HG02610 (cell line): ENCODE measurements at regions not wholly inside any gene's neighbourhood (a gene's known extent, or its start where the extent isn't known, plus 50 kb on each side); places are given as distances from the start of the nearest gene placed in this dataset.

ENCODE experiments used
- ATAC-seq: cut with Tn5 transposase; IDR thresholded peaks from one replicate; pipeline ENCODE4 v1.9.1; 2021; ENCODE audit warnings: mild to moderate bottlenecking, moderate library complexity; ENCODE audit not compliant: unreplicated experiment

DNA sequence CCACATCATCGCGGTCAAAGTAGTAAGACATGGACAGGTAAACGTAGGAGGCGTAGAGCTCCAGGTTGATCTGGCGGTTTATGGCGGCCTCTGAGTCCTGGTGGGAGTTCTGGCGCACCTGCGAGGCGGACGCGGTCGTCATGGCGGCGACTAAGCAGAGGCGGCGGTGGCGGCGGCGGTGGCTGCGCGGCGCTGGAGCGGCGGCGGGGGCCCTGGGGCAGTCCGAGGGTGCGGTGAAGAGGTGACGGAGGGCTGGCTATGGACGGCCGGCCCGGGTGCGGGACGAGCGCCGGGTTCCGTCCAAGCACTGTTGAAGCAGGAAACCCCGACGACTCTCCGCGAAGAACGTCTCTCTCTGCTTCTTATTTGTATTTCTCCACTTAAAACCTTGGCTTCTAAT is 484.3 kb upstream of the SGCG start:
- no peak for ATAC-seq

DNA sequence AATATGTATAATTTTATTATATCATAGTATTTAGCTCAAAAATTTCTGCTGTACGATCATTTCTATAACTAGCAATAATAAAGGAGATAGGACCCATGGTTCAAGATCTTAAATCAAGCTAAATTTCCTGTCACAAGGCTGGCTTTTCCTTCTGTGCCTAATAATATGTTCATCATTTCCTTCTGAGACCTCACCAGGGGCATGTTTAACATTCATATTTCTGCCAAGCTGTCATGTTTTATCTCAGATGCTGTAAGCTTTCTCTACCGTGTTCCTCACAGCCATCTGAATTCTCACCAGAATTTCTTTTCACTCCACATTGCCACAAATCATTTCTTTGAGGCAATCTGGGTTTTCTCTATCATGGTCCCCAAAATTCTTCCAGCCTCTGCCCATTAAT is 482.3 kb upstream of the SGCG start:
- ATAC-seq: no peak

DNA sequence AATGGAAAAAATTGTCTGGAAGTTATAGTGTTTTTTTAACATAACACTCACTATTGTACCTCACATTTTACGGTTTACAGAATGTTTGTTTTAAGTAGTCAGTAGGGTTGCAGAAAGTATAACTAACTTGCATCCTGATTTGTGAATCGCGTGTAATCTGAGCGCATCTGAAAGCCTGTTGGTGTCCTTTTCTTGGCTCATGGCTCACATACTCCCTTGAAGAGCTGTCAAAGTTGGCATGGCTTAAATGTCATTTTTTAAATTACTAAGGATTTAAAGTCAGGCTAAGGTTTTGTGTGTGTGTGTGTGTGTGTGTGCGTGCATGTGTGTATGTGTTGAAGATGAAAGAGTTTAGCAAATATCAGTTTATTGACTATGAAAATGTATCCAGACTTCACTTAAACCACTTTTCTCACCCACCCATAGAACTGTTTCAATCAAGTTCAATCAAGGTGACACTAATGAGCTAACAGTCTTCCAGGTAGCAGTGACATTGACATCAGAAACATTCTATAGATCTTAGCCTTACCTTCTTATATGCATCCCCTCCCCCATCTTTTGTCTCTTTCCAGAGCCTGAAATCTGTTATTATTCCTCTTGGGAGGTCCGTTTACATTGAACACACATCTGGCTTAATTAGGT is 480.4 kb upstream of the SGCG start:
- ATAC-seq: no peak

DNA sequence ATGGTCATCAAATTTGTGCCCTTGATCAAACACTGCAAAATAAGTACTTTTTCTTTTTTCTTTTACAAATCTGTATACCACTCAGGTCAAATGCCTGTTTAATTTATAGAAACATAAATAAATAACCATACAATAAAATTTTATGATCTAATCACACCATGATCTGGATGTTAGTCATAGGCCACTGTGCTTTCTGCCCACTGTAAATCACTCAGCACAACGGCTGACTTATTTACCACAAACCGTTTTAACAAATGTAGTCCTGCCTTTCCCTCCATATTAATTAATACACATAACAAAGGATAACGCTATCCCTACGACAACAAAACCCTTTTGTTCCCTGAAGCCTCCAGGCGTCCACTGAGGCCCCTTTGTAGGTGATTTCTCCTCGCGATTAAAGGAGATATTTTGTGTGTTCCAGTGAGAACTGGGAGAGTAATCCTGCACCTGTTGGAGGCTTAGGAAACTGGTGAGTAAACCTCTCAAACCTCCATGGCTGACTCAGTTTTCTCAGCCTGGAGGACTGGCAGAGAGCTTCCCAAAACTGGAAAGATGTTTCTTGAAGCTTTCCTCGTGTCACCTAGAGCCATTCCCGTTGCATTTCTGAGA is 477.1 kb upstream of the SGCG start:
- no peak for ATAC-seq

DNA sequence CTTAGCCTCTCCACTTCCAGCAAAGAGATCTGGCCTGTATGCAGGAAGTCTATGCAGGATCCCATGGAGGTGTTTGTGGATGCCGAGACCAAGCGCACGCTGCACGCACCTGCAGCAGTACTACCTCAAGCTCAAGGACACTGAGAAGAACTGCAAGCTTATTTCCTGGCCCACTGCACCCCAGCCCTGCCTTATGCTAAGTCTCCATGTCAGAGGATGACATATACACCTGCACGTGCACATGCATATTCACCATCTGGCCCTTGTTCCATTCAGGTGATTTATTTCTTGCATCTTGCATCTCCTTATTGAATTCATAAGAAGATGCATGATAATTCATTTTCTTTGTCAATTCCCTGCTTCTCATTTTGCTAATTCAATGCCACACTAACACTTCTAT is 472.8 kb upstream of the SGCG start:
- no peak for ATAC-seq

DNA sequence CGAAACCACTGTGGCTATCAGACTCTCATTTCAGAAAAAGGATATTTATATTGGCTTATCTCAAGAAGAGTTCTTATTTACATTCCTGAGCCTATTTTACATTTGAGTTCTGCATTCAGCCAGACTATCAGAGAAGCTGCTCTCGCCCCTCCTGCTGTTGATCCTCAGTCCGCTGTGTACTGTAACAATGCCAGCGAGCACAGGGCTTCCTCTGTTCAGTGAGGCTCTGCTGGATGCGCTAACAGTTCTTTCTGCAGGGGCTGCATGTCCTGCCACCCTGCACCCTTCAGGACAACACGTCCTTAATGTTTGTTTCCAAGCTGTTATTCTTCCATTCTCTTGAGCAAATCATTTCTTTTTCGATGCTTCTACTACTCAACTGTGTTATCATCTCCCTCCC is 463.7 kb upstream of the SGCG start:
- no peak for ATAC-seq

DNA sequence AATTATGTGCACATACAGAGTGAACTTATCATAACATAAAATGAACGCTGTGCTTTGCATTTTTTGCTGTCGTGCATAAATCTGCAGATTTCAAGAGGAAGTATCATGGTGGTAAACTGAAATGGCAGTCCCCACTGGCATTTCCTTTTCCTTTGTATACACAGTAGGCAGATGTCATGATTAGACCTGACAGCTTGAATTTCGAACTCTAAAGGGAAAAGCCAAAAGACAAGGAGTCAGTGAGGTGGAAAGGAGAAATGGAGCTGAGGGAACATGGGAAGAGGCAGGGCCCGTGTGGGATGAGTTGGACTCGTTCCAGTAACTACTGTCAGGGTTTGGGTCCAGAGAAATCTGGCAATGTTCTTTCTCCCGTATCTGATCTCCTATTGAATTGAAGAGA is 454.1 kb upstream of the SGCG start:
- ATAC-seq: no peak

DNA sequence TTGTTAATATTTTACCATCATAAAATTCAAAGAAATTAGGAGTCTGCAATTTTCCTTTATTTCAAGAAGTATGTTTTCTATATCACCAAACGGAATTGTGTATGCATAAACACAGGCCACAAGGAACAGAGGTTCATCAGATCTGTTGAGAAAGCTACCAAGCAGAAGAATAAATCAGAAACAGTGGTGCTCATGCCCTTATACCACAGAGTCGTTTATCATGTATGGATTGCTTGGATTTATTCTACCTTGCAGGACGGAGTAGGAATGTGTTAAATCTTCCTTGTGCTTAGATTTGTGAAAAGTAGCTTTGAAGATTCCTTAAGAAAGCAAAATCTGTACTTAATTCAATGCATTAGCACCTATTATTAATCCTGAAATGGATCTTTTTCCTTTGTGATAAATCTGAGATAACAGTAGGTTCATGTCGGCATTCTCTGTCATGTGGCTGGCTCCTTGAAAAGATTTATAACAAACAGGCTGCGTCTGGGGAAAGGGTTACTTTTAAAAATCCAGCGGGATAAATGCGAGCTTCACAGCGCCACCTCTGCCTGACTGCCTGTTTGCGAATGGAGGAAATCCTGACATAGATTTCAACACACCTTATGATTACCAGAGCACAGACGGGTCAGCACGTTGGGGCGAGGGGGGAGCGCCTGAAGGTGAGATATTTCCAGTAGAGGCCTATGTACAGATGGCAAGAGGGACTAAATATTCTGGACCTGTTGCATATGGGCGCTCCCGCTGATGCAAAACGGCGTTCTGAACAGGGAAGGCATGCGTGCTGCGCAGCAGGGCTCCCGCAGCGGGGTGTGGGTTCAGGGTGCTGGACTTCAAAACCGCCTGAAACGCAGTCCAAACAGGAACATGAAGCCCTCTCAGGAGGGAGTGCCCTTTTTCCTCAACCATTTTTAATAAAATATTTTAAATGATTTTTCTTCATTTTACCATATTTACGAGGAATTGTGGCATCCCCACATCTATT is 445.5 kb upstream of the SGCG start:
- ATAC-seq: no peak

DNA sequence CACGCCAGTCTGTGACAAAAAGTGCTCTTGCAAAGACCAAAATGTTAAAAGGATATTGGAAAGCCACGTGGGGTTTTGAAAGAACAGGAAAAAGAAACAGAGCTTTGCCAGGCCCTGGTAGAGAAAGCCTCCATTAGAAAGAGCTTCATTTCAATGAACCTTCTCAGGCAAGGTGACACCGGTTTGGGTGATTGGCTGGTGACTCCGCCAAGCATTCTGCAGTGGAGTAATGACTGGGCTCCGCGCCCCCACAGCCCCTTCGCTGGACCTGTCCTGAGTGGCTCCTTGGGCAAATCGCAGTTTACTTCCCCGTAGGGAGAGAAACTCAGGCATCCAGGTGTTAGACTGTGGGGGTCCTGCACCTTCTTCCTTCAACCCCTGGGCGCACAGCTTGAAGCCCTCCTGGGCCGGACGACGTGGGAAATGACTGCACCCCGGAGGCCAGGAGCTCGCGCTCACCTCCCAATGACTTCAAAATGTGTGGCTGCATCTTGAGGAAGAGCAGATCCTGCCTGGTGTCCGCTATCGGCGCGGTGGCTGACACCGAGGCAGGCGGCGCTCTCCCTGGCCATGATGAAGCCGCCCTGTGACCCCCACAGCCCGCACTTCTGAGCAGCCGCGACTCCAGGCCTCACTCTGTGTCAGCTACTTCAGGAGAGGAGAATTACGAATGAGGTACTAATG is 444.6 kb upstream of the SGCG start:
- no peak for ATAC-seq

DNA sequence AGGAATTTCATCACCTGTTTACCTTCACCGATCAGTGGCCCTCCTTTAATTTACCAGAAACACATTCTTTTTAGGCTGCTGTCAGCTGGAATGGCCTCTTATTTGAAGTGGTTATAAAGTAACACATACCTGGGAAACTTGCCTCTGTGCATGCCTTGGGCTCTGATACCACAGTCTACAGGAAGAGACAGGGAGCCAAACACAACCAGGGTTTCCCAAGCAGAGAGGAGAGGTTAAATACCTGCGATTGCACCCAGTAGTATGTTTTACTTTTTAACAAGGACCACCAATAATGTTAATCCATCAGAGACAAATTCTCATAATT is 444.0 kb upstream of the SGCG start:
- no peak for ATAC-seq

DNA sequence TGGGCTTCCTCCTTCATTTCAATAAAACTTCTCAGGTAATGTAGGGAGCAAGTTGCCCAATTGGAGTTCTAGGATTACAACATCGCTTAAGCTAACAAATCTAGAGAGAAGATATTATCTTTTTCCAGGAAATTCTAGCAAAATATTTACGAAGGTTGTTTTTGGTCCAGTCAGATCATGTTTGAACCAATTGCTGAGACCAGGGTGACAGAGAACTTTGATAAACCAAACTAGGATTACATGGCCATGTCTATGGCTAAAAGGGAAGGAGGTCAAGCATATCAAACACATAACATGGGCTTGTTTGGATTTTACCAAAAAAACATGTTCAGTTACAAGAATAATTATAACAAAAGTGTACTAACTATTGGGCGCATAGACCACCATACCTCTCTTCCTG is 442.4 kb upstream of the SGCG start:
- ATAC-seq: no peak

DNA sequence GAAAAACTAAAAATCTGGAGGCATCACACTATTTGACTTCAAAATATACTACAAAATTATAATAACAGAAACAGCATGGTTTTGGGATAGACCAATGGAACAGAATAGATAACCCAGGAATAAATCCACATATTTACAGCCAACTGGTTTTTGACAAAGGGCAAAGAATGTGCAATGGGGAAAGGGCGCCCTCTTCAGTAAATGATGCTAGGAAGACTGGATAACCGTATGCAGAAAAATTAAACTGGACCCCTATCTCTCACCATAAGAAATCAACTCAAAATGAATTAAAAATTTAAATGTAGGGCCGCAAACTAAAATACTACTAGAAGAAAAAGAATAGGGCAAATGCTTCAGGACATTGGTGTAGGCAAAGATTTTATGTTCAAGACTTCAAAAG is 440.5 kb upstream of the SGCG start:
- ATAC-seq: no peak

DNA sequence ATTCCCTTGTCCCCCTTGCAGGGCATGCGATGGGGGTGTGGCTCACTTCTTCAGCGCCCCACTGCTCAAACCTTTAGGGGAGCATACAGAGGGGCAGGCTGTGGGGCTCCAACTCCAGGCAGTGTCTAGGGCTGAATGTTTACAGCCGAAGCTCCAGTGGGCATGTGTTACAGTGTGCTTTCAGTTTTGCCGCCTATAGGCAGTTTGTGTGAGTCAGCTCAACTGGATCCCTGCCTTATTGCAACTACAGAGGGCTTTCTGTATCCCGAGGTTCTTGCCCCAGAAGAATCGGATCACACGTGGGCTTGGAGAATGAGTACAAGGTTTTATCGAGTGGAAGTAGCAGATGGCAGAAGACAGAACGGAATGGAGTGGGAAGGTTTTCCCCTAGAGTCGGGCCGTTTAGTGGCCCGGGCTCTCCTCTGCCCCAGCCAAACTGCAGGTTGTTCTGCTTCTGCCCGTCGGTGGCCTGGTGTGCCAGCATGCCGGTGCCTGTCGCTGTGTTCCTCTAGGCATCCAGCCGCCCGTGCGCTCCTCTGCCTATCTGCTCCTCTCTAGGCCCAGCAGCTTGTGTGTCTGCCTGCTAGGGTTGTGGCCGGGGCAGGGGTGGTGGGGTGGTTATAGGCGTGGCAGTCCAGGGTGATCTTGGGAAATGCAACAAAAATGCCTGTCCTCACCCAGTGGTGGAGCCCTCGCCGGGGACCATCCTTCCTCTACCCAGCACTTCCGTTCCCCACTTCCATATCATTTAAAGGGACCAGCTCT is 435.9 kb upstream of the SGCG start:
- no peak for ATAC-seq

DNA sequence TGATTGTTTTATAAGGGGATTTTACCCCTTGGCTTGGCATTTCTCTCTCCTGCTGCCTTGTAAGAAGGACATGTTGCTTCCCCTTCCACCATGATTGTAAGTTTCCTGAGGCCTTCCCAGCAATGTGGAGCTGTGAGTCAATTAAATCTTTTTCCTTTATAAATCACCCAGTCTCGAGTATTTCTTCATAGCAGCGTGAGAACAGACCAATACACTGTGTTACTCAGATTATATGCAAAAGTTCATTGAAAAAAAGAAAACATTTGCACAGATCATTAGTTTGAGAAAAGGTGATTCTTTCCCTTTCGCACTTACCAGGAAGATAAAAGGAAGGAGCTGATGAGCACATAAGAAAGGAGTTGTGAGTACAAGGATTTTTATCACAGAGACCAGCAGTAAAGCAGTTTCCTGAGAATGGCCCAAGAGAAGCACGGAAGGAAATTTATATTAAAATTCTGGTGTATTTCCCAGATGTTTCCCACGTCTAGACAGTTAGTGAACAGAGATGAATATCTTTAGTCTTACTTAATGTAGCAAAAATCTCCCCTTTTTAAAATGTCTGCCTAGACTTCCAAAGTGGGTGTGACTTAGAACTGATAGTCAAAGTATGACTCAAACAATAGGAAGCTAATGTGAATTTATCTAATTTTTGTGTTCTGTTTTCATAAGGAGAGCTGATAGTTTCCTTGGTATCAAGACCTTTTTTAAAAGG is 431.8 kb upstream of the SGCG start:
- ATAC-seq: no peak

DNA sequence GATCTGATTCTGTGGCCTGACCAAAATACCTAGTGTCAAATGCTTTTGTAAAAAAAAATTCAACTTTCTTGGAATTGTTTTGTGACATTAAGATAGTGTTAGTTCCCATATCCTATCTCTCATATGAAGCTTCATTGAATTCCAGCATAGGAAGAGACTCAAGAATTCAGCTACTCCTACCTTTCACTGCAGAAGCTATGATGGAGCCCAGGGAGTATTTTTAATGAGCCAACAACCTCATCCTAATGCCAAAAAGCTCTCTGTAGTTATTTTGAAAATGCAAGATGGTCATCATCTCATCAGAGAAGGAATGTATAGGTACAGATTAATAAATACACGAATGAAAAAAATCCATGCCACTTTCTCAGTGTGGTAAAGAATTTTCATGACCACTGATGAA is 431.2 kb upstream of the SGCG start:
- ATAC-seq: no peak

DNA sequence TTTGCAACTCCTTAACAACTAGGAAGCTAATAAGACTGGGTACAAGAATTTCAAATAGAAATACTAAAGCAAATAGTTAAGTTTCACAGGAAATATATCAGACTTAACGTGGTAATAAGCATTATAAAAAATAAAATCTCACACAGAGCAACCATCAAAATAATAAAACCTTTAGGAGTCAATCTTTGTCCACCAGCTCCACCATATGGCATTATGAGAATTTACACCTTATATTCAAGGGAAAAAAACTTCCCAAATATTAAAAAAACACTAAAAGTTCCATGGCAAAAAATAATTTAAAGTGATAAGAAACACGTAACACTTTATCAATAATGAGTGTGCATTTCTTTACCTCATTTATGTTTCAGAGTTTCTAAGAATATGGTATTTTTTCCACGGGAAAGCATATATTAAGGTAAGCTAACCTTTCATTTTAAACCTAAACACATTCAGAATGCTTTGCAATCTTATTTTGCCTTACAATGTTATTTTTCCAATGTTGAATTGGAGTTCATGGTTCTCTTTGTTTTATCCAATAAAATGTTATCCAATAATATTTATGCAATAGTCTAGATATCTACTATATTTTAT is 423.2 kb upstream of the SGCG start:
- no peak for ATAC-seq

DNA sequence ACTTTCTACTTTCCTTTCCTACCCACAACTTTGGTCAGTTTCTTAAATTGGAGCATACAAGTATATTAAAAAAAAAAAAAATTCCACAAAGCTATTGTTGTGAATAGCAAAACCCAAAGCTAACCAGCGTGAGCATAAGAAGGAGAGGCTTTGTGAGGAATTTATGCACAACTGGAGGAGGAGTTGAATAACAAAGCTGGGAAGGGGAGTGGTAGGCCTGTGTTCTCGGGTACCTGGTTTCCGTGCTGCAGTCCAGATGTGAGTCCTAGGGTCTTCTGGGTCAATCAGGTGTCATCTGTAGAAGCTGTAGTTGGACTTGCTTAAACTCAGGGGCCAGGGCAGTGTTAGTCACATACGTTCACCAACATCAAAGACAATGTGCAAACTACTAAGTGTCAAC is 422.5 kb upstream of the SGCG start:
- ATAC-seq: no peak

DNA sequence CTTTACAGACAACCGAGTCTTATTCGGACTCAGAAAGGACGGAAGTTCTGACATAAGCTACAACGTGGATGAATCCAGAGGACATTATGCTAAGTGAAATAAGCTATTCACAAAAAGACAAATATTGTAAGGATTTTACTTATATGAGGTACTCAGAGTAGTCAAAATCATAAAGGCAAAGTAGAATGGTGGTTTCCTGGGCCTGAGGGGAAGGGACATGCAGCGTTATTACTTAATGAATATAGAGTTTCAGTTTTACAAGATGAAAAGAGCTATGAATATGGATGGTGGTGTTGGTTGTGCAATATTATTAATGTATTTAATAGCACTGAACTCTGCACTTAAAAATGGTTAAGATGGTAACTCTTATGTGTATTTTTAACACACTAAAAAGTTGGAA is 419.1 kb upstream of the SGCG start:
- no peak for ATAC-seq

DNA sequence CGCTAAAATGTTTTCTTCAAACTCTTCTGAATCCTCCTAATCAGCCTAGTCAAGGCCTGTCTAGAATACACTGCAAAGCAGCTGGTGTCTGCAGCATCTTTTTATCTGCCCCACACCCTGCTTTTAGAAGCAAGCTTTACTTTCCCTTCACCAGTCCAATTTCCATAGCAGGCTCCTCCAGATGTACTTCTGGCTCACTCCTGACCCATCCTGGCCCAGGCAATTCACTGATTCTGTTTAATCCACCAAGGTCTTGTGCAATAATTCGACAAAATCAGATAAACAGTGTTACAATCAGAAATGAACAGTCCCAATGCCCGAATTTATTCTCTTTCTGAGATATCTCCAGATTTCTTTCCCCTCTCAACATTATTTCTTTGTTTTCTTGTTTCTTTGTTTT is 415.2 kb upstream of the SGCG start:
- no peak for ATAC-seq

DNA sequence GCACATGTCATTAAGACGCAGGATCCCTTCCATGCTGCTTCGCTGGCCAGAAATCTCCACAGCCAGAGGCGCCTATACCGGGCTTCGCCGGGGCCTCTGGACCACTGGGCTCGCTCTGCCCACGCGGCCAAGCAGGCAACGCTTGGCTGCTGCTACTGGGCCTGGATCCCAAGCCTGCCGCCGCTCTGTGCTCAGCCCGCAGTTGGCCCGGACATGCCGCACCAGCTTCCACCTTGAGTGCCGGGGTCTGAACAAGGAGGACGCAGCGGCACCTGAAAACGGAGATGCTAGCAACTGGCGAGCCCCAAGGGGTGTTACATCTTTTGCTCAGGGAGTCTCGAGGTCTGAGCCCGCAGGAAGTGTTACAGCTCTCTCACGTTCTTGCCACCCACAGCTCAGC is 409.9 kb upstream of the SGCG start:
- ATAC-seq: no peak
